ENCODE measurements at regions not wholly inside any gene's neighbourhood (a gene's known extent, or its start where the extent isn't known, plus 50 kb on each side); places are given as distances from the start of the nearest gene placed in this dataset.

GRCh38 chr2:153291718-153292117, 186.8 kb downstream of the RPRM start:
- no peak for TF ChIP-seq ZFX (IDR thresholded peaks at IDR 0.05)
- no peak for TF ChIP-seq CTCF (conservative IDR thresholded peaks at IDR 0.05)
